Aorta (tissue), 5 donors: ENCODE measurements at regions not wholly inside any gene's neighbourhood (a gene's known extent, or its start where the extent isn't known, plus 50 kb on each side); places are given as distances from the start of the nearest gene placed in this dataset.

Experiments used
- ATAC-seq: fragments of 200-7000 bp; cut with Tn5 transposase; one replicate; pipeline ENCODE4 v1.9.1; 2022; ENCODE audit warnings: moderate library complexity; ENCODE audit not compliant: low FRiP score
- DNase-seq, 2 donors: peaks; one replicate each; pipeline ENCODE4 v3.0.0-alpha.2; 2020
- H3K27ac ChIP-seq, 2 donors: one replicate each; pipeline ENCODE4 v1.5.1; 2013; ENCODE audit warnings: low read length in 2 of 2, mild to moderate bottlenecking in 2 of 2, moderate library complexity in 2 of 2, control low read depth in 1 of 2, inconsistent platforms in 1 of 2, low read depth in 1 of 2
- H3K27me3 ChIP-seq, 2 donors: one replicate each; pipeline ENCODE4 v1.6.1; 2013; ENCODE audit warnings: control low read depth in 1 of 2, low read length in 1 of 2, mild to moderate bottlenecking in 1 of 2, moderate library complexity in 1 of 2; ENCODE audit not compliant: insufficient read depth in 2 of 2, control insufficient read depth in 1 of 2
- H3K36me3 ChIP-seq, 2 donors: one replicate each; pipeline ENCODE4 v1.6.1; 2013; ENCODE audit warnings: control low read depth in 1 of 2, low read length in 1 of 2, mild to moderate bottlenecking in 1 of 2; ENCODE audit not compliant: insufficient read depth in 2 of 2, control insufficient read depth in 1 of 2
- H3K4me1 ChIP-seq, 2 donors: one replicate each; pipeline ENCODE4 v1.6.1; 2013; ENCODE audit warnings: low read length in 2 of 2, control low read depth in 1 of 2, mild to moderate bottlenecking in 1 of 2, moderate library complexity in 1 of 2; ENCODE audit not compliant: insufficient read depth in 2 of 2, control insufficient read depth in 1 of 2
- H3K4me3 ChIP-seq, 2 donors: one replicate each; pipeline ENCODE4 v1.5.1; 2013; ENCODE audit warnings: low read length in 2 of 2, control low read depth in 1 of 2, mild to moderate bottlenecking in 1 of 2
- H3K9me3 ChIP-seq: one replicate; pipeline ENCODE4 v1.6.1; 2013; ENCODE audit warnings: mild to moderate bottlenecking, low read length; ENCODE audit not compliant: control insufficient read depth
- WGBS, 2 donors: extraction: QIAGEN DNeasy Blood & Tissue Kit; methylation state at CpG; one replicate each; pipeline ENCODE4 v1.1.7; 2013; 5-methylcytosine and 5-hydroxymethylcytosine counted together
- intact Hi-C, 2 donors: fragments of 100-400 bp; cut with DNase I; formaldehyde crosslinking; loops; one replicate each; pipeline versions ENCODE4 v1.14.2 to v1.15.0; 2022
- donor health status: healthy with polysubstance abuse.
- donor health status: Bipolar disorder and iron deficiency.
- donor health status: DM: no; HTN: no; CAD: no.
- donor health status: DM: no; HTN: no; CAD: no.
- donor health status: DM: yes; HTN: yes; CAD: no.

DNA sequence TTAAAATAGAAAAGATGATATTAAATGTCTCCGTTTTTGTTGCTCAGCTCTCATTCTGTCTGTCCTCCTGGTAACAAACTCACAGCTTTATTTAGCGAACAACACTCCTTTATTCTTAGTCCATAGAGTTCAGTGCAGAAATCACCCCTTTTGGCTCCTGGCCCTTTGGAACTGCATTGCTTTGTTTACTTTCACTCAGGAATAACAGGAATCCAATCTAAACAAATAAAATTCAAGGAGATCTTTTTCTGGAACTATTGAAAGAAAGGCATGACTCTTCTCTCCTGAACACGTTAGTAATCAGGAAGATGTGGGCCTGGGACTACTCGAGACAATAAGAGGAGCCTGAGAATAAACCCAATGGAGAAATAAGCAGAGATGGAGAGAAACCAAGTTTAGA is 409.2 kb downstream of the DIPK2A start:
- Histone ChIP-seq H3K36me3 (no peaks in the 10 kb centered on the region), H3K4me1 (no peaks in the 10 kb centered on the region), H3K27me3 (no peaks in the 10 kb centered on the region), H3K4me3 (no peak overlapping the region), H3K27ac (no peak overlapping the region), H3K9me3 (no peaks in the 10 kb centered on the region)
- intact Hi-C loops, result no loop called here
- 88 to 90% methylated on average over 4 of the region's 4 CpGs for WGBS, 2 donors
- DNase-seq, result no peak
- no peak for ATAC-seq

DNA sequence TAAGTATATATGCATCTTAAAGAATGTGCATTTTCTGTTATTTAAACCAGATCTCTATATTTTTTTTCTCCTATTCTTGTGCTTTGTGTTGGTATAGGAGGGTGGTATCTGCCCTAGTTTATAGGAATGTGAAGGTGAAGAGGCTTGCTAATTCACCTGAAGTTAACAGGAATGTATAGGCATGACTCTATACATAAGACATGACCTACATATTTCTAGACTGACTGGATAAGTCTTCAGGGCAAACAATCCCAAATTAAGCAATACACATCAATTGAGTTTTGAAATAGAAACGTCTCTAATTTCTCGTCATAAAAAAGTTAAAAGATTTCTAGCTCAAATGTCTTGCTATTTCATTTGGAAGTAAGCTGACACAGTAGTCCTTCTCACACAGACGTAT is 410.0 kb downstream of the DIPK2A start:
- ATAC-seq, result no peak
- WGBS, 2 donors, result 96 to 97% methylated on average over 3 of the region's 3 CpGs

DNA sequence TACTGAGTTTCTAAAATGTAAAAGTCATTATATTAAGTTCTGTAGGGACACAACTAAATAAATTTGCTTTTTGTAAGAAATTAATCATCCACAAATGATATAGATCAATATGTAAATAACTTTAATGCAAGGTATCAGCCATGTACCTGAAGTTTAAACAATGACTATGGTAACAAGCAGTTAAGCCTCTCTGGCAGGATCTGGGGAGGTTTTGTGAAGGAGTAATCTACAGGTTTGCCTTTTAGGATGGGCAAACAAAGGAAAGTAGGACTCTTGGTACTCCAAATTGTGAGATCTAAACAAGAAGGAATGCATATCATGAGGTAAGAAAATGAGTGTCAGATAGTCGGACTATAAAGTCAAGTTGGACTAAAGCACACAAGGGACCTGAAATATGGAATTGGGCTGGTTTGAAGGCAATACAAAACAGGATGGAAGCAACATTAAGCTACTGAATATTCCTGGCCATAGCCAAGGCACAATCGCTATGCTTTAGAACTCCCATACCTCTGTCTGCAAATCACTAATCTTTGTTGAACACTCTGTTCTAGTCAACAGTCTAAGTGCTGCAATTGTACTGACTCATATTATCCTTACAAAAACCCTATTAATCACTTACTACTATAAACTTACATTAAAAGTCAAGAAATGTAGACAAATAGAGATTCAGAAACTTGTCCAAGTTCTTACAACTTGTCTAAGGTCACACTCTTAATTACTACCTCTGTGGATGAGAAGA is 412.8 kb downstream of the DIPK2A start:
- Histone ChIP-seq H3K27ac (no peak overlapping the region), H3K4me3 (no peak overlapping the region), H3K9me3 (no peaks in the 10 kb centered on the region), H3K36me3 (no peaks in the 10 kb centered on the region), H3K4me1 (no peaks in the 10 kb centered on the region), H3K27me3 (no peaks in the 10 kb centered on the region)
- ATAC-seq (no peak), DNase-seq (no peak)
- WGBS, 2 donors, result 28 to 34% methylated on average over 2 of the region's 2 CpGs
- intact Hi-C loops, result no loop called here

More for the DNA sequence above, 410.0 kb downstream of the DIPK2A start:
- Histone ChIP-seq H3K27me3 (no peaks in the 10 kb centered on the region), H3K4me1 (no peaks in the 10 kb centered on the region), H3K4me3 (no peak overlapping the region), H3K27ac (no peak overlapping the region), H3K36me3 (no peaks in the 10 kb centered on the region), H3K9me3 (no peaks in the 10 kb centered on the region)
- intact Hi-C loops, result no loop called here
- no peak for DNase-seq

DNA sequence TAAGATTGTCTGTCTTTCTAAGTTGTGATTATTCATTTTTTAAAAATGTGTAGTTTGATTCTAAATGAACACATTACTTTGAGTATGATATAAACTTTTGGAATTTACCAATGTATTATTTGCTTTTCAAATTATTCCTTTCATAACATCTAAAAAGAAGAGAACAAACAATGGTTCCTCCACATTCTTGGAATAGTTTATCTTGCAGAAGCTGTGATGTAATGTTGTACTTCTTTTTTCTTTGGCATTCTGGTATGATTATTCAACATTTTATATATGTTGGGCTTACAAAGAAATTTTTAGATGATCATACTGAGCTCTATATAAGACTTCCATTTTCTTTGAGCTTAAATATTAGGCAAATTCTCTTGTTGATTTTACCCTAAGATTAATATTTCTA is 419.2 kb downstream of the DIPK2A start:
- Histone ChIP-seq H3K27ac (no peak overlapping the region), H3K9me3 (no peaks in the 10 kb centered on the region), H3K36me3 (no peaks in the 10 kb centered on the region), H3K4me1 (no peaks in the 10 kb centered on the region), H3K4me3 (no peak overlapping the region), H3K27me3 (no peaks in the 10 kb centered on the region)
- intact Hi-C loops, result no loop called here
- ATAC-seq (no peak), DNase-seq (no peak)

DNA sequence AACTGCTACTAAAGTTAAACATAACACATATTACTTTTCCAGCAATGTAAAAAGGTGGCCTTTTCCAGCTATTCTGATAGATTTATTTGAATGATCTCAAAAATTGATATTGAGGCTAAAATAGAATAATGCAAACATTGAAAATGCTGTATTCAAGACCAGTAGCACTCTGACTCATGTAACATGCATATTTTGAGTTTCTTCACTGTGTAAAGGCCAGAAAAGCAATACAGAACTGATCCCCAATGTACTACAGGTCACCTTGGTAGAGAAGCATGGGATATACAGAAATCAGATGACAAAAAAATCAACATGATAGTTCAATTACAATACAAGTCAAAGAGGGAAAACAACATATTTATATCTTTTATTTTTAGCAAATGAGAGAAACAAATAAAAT is 419.6 kb downstream of the DIPK2A start:
- Histone ChIP-seq H3K9me3 (no peaks in the 10 kb centered on the region), H3K27ac (no peak overlapping the region), H3K4me3 (no peak overlapping the region), H3K36me3 (no peaks in the 10 kb centered on the region), H3K27me3 (no peaks in the 10 kb centered on the region), H3K4me1 (no peaks in the 10 kb centered on the region)
- ATAC-seq, result no peak
- DNase-seq, result no peak
- intact Hi-C loops, result no loop called here

DNA sequence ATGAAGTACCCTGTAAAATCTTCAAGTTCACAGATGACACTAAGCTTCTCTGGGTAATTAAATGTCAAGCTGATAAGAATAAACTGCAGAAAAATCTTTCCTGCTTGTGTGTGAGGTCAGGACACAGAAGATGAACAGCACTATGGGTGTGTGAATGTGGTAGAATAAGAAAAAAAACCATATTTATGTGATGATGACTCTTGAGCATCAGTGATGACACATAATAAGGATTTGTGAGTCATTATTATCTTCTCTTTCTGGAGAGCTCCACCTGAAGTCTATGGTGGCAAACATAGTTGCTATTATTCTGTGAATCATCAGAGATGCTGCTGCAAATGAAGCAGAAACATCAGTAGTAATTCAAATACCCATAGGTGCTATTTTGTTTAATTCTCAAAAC is 422.4 kb downstream of the DIPK2A start:
- Histone ChIP-seq H3K36me3 (no peaks in the 10 kb centered on the region), H3K4me1 (no peaks in the 10 kb centered on the region), H3K27ac (no peak overlapping the region), H3K4me3 (no peak overlapping the region), H3K9me3 (no peaks in the 10 kb centered on the region), H3K27me3 (no peaks in the 10 kb centered on the region)
- intact Hi-C loops, result no loop called here
- ATAC-seq (no peak), DNase-seq (no peak)

DNA sequence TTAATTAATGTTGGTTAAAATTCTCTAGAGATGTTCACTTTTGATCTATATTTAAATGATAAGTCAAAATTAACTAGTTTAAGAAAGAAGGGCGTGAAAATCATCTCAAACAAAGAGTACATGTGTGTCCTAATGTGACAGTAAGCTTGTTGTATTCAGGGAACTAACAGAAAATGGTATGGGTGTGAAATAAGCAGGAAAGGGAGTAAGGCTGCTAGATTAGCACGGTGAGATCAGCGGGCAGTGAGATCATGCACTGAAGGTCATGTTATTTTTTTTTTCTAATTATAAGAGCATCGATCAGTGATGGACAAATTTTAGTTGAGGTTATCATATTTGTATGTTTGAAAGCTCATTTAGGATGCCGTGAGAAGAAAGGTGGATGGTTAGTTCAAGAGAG is 430.8 kb downstream of the DIPK2A start:
- Histone ChIP-seq H3K36me3 (no peaks in the 10 kb centered on the region), H3K9me3 (peaks cover 2% of the 10 kb centered on the region), H3K4me3 (no peak overlapping the region), H3K27ac (no peak overlapping the region), H3K27me3 (no peaks in the 10 kb centered on the region), H3K4me1 (no peaks in the 10 kb centered on the region)
- intact Hi-C loops, result no loop called here
- DNase-seq (no peak), ATAC-seq (no peak)
- WGBS, 2 donors, result 94 to 95% methylated on average over 5 of the region's 5 CpGs

DNA sequence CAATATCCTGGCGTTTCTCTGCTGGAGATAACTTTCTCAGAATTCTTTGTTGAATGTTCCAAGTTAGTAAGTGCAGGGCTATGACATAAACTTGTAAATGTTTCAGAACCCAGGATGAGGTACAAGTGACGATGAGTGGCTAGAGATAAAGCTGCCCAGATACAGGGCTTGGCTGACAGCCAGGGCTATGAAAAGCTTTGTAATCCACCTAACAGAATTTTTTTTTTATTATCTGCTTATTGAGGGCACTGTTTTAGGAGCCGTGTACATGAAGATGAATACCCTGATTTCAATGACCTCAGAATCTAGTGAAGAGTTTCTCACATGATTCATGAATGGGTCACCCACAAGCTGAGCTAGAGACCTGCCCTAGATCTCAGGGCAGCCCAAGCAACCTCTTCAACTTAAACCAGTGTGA is 431.4 kb downstream of the DIPK2A start:
- H3K9me3 ChIP-seq, result peaks cover 2% of the 10 kb centered on the region
- no peaks in the 10 kb centered on the region for H3K4me1 ChIP-seq
- intact Hi-C loops, result no loop called here
- H3K36me3 ChIP-seq, result no peaks in the 10 kb centered on the region
- H3K27me3 ChIP-seq, result no peaks in the 10 kb centered on the region
- ATAC-seq, result no peak
- H3K4me3 ChIP-seq, result no peak overlapping the region
- no peak for DNase-seq
- WGBS, 2 donors, result 46 to 56% methylated on average over 3 of the region's 3 CpGs
- no peak overlapping the region for H3K27ac ChIP-seq

DNA sequence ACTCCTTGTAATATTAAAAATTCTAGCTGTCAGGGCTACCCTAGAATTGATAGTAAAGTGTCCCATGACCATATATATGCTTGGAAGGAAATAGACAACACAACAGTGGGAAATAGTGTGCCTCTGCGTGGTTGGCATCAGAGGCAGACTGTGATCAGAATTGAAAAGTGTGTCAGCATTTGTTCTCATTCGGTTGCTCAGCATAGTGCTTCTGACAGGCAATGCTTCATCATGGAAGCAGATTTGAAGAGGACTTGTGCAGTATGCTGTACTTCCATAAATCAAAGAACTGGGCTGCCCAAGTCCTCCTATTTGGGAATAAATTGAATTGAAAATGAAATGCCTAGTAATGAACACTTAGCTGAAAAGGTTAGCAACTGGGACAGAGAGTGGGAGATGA is 435.7 kb downstream of the DIPK2A start:
- Histone ChIP-seq H3K27me3 (no peaks in the 10 kb centered on the region), H3K4me1 (no peaks in the 10 kb centered on the region), H3K9me3 (peaks cover 4% of the 10 kb centered on the region), H3K36me3 (no peaks in the 10 kb centered on the region), H3K4me3 (no peak overlapping the region), H3K27ac (no peak overlapping the region)
- WGBS, 2 donors, result 84 to 92% methylated on average over 2 of the region's 2 CpGs
- ATAC-seq (no peak), DNase-seq (no peak)
- intact Hi-C loops, result no loop called here
